ENCODE measurements at regions not wholly inside any gene's neighbourhood (a gene's known extent, or its start where the extent isn't known, plus 50 kb on each side); places are given as distances from the start of the nearest gene placed in this dataset.
"Not testable (repeated sequence)": the region's sequence is repeated elsewhere in the genome, so short reads cannot be mapped to it uniquely, and the experiment has no call there.

DNA sequence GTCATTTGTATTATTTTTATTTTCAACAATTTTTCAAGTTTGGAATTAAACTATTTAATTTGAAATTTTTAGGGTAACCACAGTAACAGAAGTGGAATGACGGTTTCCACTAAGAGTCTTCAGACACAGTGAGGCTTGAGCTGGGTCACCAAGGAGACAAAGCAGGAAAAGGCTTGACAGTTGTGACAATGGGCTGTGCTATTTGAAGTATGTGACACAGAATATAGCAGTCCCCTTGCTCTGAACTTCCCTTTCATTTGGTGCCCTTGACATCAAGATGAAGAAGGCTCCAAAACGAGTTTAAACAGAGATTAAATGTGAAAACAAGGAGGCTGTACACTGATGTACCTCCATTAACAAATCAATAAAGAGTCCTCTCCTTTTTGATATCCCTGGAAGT lies 265.4 kb upstream of the DLGAP1 start:
- Mint-ChIP-seq H3K36me3 (no peaks in the 10 kb centered on the region), H3K9me3 (ENCODE audit: low read depth) (peaks cover 1% of the 10 kb centered on the region), H3K27ac (no peak overlapping the region), H3K4me1 (ENCODE audit: low read depth) (no peaks in the 10 kb centered on the region), H3K27me3 (no peaks in the 10 kb centered on the region), H3K4me3 (no peak overlapping the region)

GRCh38 chr18:4705894-4706293 lies 250.8 kb upstream of the DLGAP1 start:
- H3K27ac Mint-ChIP-seq, result no peak overlapping the region
- no peak overlapping the region for H3K4me3 Mint-ChIP-seq
- no peaks in the 10 kb centered on the region for H3K27me3 Mint-ChIP-seq
- no peaks in the 10 kb centered on the region for H3K4me1 Mint-ChIP-seq (ENCODE audit: low read depth)
- H3K9me3 Mint-ChIP-seq (ENCODE audit: low read depth), result peaks cover 6% of the 10 kb centered on the region
- H3K36me3 Mint-ChIP-seq, result no peaks in the 10 kb centered on the region

DNA sequence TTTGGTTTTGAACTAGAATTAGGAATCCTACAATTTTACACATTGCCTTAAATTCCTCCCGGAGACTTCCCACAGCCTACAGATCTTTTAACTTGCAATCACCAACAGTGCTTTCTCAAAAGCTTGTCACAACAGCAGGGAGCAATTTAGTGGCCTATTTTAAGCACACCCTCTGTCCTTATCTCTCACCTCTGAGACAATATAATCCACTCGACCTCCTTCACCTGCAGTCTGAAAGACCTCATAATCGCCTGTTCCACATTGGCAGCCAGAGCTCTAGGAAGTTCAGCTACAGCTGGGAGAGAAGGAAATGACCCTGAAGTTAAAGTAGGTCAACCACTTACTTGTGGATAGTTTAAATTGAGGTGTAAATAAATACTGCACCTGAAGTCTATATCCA lies 249.7 kb upstream of the DLGAP1 start:
- peaks cover 6% of the 10 kb centered on the region for H3K9me3 Mint-ChIP-seq (ENCODE audit: low read depth)
- no peaks in the 10 kb centered on the region for H3K36me3 Mint-ChIP-seq
- H3K27ac Mint-ChIP-seq, result no peak overlapping the region
- no peak overlapping the region for H3K4me3 Mint-ChIP-seq
- H3K27me3 Mint-ChIP-seq, result no peaks in the 10 kb centered on the region
- no peaks in the 10 kb centered on the region for H3K4me1 Mint-ChIP-seq (ENCODE audit: low read depth)

DNA sequence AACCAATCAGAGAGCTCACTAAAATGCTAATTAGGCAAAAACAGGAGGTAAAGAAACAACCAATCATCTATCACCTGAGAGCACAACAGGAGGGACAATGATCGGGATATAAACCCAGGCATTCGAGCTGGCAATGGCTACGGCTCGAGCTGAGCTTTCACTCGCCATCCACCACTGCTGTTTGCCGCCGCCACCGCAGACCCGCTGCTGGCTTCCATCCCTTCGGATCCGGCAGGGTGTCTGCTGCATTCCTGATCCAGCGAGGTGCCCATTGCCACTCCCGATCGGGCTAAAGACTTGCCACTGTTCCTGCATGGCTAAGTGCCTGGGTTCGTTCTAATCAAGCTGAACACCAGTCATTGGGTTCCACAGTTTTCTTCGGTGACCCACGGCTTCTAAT lies 236.7 kb upstream of the DLGAP1 start:
- H3K27ac Mint-ChIP-seq, result no peak overlapping the region
- no peaks in the 10 kb centered on the region for H3K4me1 Mint-ChIP-seq (ENCODE audit: low read depth)
- H3K9me3 Mint-ChIP-seq (ENCODE audit: low read depth), result peaks cover 19% of the 10 kb centered on the region
- H3K4me3 Mint-ChIP-seq, result no peak overlapping the region
- no peaks in the 10 kb centered on the region for H3K27me3 Mint-ChIP-seq
- no peaks in the 10 kb centered on the region for H3K36me3 Mint-ChIP-seq

DNA sequence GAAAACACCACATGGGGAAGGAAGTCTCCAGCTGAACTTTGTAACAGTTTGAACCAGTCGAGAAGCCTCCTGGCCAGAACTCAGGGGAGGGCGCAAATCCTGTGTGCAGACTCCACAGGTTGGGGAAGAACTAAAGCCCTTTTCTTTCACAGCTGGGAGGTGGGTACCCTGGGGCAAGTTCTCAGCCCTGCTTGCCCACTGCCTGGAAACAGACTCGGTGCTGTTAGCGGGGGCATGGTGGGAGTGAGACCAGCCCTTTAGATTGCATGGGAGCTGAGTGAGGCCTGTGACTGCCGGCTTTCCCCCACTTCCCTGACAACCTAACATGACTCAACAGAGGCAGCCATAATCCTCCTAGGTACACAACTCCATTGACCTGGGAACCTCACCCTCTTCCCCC lies 223.6 kb upstream of the DLGAP1 start:
- H3K4me3 Mint-ChIP-seq; H3K27ac Mint-ChIP-seq; H3K9me3 Mint-ChIP-seq (ENCODE audit: low read depth); H3K27me3 Mint-ChIP-seq; H3K4me1 Mint-ChIP-seq (ENCODE audit: low read depth); H3K36me3 Mint-ChIP-seq: not testable (repeated sequence)

GRCh38 chr18:4677006-4677405 lies 221.9 kb upstream of the DLGAP1 start:
- no peaks in the 10 kb centered on the region for H3K36me3 Mint-ChIP-seq
- no peak overlapping the region for H3K4me3 Mint-ChIP-seq
- peaks cover 8% of the 10 kb centered on the region for H3K9me3 Mint-ChIP-seq (ENCODE audit: low read depth)
- H3K27ac Mint-ChIP-seq, result no peak overlapping the region
- no peaks in the 10 kb centered on the region for H3K27me3 Mint-ChIP-seq
- H3K4me1 Mint-ChIP-seq (ENCODE audit: low read depth), result no peaks in the 10 kb centered on the region

DNA sequence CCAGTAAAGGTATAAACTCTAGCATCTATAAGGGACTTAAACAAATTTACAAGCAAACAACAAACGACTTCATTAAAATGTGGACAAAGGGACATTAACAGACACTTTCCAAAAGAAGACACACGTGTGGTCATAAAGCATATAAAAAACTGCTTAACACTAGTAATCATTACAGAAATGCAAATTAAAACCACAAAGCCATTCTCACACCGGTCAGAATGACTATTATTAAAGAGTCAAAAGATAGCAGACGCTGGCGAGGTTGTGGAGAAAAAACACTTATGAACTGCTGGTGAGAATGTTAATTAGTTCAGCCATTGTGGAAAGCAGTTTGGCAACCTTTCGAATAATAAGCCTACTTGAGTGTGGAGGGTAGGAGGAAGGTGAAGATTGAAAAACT lies 217.1 kb upstream of the DLGAP1 start:
- H3K9me3 Mint-ChIP-seq (ENCODE audit: low read depth), result peaks cover 23% of the 10 kb centered on the region
- no peaks in the 10 kb centered on the region for H3K27me3 Mint-ChIP-seq
- H3K36me3 Mint-ChIP-seq, result peaks cover 2% of the 10 kb centered on the region
- H3K4me3 Mint-ChIP-seq, result no peak overlapping the region
- no peaks in the 10 kb centered on the region for H3K4me1 Mint-ChIP-seq (ENCODE audit: low read depth)
- no peak overlapping the region for H3K27ac Mint-ChIP-seq

GRCh38 chr18:4658804-4659203 lies 203.7 kb upstream of the DLGAP1 start:
- Mint-ChIP-seq H3K4me3 (no peak overlapping the region), H3K27me3 (no peaks in the 10 kb centered on the region), H3K9me3 (ENCODE audit: low read depth) (peaks cover 13% of the 10 kb centered on the region), H3K27ac (no peak overlapping the region), H3K36me3 (no peaks in the 10 kb centered on the region), H3K4me1 (ENCODE audit: low read depth) (no peaks in the 10 kb centered on the region)

GRCh38 chr18:4653418-4653817 lies 198.3 kb upstream of the DLGAP1 start:
- Mint-ChIP-seq H3K36me3 (no peaks in the 10 kb centered on the region), H3K4me3 (no peak overlapping the region)

DNA sequence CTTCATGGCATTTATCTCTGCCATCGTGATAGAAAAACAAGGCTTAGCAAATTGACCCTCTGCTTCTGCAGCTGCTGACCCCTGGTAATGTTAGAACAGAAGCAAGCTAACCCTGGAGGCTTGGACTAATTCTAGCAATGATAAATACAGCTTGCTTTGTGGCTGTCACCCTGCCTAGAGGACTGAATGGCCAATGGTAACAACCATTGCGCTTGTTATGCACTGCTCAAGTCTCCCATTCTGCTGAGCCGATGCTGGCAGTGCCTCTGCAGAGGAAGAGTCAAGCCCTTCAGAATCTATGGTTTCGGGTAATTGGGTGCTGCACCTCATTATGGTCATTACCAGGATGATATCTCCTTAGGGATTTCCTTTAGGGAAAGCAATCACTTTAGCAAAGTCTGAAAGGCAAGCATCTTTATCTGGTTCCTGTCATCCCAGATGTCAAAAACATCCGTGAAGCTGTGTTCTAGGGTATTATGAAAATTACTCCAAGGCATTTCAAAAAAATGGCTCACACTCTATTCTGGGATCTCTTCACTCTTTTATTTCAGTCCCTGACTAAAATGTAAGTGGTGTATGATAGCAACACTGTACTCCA lies 186.8 kb upstream of the DLGAP1 start:
- Mint-ChIP-seq H3K4me1 (ENCODE audit: low read depth) (no peaks in the 10 kb centered on the region), H3K27me3 (no peaks in the 10 kb centered on the region), H3K27ac (no peak overlapping the region), H3K4me3 (no peak overlapping the region), H3K36me3 (no peaks in the 10 kb centered on the region), H3K9me3 (ENCODE audit: low read depth) (peaks cover 10% of the 10 kb centered on the region)

More at GRCh38 chr18:4653418-4653817, 198.3 kb upstream of the DLGAP1 start:
- Mint-ChIP-seq H3K4me1 (ENCODE audit: low read depth) (no peaks in the 10 kb centered on the region), H3K27me3 (no peaks in the 10 kb centered on the region), H3K9me3 (ENCODE audit: low read depth) (peaks cover 9% of the 10 kb centered on the region), H3K27ac (no peak overlapping the region)

GRCh38 chr18:4640349-4641012 lies 185.4 kb upstream of the DLGAP1 start:
- Mint-ChIP-seq H3K4me1 (ENCODE audit: low read depth) (no peaks in the 10 kb centered on the region), H3K27me3 (no peaks in the 10 kb centered on the region), H3K9me3 (ENCODE audit: low read depth) (peaks cover 5% of the 10 kb centered on the region)

GRCh38 chr18:4639628-4640310 lies 184.7 kb upstream of the DLGAP1 start:
- Mint-ChIP-seq H3K4me1 (ENCODE audit: low read depth) (no peaks in the 10 kb centered on the region), H3K36me3 (no peaks in the 10 kb centered on the region), H3K27ac (no peak overlapping the region), H3K9me3 (ENCODE audit: low read depth) (peaks cover 3% of the 10 kb centered on the region), H3K4me3 (no peak overlapping the region), H3K27me3 (no peaks in the 10 kb centered on the region)

More at GRCh38 chr18:4640349-4641012, 185.4 kb upstream of the DLGAP1 start:
- no peak overlapping the region for H3K4me3 Mint-ChIP-seq
- no peak overlapping the region for H3K27ac Mint-ChIP-seq
- H3K36me3 Mint-ChIP-seq, result no peaks in the 10 kb centered on the region

DNA sequence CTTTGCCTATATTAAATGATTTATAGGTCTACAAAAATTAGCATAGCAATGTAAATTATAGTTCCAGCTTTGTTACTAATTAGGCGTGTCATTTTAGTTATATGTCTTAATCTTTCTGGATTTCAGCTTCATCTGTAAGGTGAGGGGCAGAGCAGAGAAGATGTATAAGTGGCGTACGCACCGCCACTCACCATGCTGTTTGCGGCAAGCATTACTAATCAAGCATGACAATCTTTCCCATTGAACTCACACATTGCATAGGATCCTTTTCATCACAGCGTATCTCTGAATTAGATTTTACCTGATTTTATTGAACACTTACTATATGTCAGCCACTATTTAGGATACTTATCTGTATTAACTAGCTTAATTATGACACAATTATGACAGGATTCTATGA lies 183.6 kb upstream of the DLGAP1 start:
- no peaks in the 10 kb centered on the region for H3K9me3 Mint-ChIP-seq (ENCODE audit: low read depth)

DNA sequence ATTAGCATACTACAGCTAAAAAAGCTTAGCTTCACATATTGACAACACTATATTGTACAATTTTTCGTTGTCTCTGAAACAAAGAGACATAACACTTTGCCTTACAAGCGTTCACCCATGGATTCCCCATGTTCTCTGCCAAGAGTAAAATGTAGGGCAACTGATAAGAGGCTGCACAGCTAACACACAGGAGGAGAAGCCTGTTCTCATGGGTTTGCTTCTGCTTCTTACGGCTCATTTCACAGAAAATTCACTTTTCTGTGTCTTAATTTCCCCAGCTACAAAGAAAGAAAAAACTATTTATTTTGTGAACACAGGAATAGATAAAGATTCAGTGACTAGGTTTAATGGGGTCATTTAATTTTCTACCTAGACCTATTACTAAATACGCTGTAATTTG lies 182.8 kb upstream of the DLGAP1 start:
- Mint-ChIP-seq H3K36me3 (no peaks in the 10 kb centered on the region), H3K4me3 (no peak overlapping the region), H3K27ac (no peak overlapping the region), H3K4me1 (ENCODE audit: low read depth) (no peaks in the 10 kb centered on the region), H3K27me3 (no peaks in the 10 kb centered on the region), H3K9me3 (ENCODE audit: low read depth) (no peaks in the 10 kb centered on the region)

More for the DNA sequence above, 183.6 kb upstream of the DLGAP1 start:
- Mint-ChIP-seq H3K27me3 (no peaks in the 10 kb centered on the region), H3K4me1 (ENCODE audit: low read depth) (no peaks in the 10 kb centered on the region), H3K4me3 (no peak overlapping the region), H3K36me3 (no peaks in the 10 kb centered on the region), H3K27ac (no peak overlapping the region)

DNA sequence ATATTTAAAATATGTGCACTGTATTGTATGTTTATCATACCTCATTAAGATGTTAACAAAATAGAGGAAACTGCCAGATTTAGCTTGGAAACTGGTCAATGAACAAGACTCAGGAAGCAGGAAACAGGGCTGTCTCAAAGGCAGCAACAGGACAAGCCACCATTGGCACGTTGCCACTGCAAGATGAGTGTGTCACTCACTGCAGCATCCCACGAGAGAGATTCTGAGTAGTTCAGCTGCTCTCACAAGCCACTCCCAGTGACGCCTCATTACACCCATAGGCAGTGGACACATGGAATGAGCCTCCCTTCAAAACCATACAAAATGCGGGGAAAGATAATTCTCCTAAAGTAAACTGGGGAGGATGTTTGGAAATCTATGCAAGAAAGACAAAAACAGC lies 181.9 kb upstream of the DLGAP1 start:
- Mint-ChIP-seq H3K4me1 (ENCODE audit: low read depth) (no peaks in the 10 kb centered on the region), H3K27ac (no peak overlapping the region), H3K36me3 (no peaks in the 10 kb centered on the region), H3K4me3 (no peak overlapping the region), H3K27me3 (no peaks in the 10 kb centered on the region), H3K9me3 (ENCODE audit: low read depth) (peaks cover under 1% of the 10 kb centered on the region)

Data from activated naive CD8-positive, alpha-beta T cell (primary cell).